GM21529 (cell line): ENCODE measurements at regions not wholly inside any gene's neighbourhood (a gene's known extent, or its start where the extent isn't known, plus 50 kb on each side); places are given as distances from the start of the nearest gene placed in this dataset.

Source experiments
- ATAC-seq: cut with Tn5 transposase; IDR thresholded peaks from one replicate; pipeline ENCODE4 v1.9.1; 2021; ENCODE audit not compliant: unreplicated experiment

- ATAC-seq, result no peak
Observed at GRCh38 chr18:73478191-73478590, 610.4 kb upstream of the NETO1 start.

- ATAC-seq, result no peak
Observed at GRCh38 chr18:73476031-73476430, 608.2 kb upstream of the NETO1 start.

- no peak for ATAC-seq
Observed at GRCh38 chr18:73462092-73462491, 594.3 kb upstream of the NETO1 start.

DNA sequence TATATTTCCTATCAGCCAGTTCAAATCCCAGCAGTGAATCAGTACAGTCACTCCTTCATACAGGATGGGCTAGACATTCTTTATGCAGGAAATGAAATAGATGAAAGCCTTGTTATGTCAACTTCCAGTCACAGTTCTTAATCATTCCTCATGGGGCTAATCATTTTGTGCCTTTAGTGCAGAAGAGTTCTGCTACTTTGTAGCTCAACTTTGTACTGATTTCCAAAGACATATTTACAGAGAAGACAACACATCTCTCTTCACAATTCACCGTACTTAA lies 593.9 kb upstream of the NETO1 start:
- no peak for ATAC-seq

- ATAC-seq, result no peak
Observed at GRCh38 chr18:73461038-73461779, 593.4 kb upstream of the NETO1 start.

DNA sequence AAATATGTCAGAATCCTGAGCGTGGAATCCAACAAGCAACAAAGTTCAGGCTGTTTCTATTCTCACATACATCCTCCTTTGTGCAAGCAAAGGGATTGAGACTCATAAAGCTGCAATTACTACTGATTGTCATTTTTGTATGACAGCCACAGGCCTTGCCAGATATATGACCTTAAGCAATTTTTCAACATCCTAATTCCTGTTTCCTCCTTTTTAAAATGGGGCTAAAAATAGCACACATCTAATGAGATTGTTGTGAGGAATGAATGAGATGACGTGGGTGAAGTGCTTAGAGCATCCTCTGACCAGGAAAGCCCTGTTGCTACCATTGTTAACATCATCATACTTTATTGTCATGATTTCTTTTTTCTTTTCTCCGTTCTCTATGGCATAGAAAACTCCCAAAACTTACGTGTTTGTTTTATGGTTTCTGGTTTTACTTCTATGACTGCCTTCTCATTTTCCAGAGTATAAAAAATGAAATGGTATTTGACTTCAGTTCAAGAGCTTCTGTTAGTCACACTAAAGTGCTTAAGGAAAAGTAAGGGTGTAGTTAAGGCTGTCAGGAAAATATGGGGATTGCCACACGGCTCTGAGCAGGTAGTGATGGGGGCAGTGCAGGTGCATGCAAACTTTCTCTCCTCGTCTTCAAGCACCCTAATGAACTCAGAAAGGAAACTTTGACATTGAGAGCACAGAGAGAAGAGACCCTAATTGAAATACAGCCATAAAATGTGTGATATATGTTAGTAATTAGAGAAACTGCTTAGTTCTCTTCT lies 590.6 kb upstream of the NETO1 start:
- no peak for ATAC-seq

DNA sequence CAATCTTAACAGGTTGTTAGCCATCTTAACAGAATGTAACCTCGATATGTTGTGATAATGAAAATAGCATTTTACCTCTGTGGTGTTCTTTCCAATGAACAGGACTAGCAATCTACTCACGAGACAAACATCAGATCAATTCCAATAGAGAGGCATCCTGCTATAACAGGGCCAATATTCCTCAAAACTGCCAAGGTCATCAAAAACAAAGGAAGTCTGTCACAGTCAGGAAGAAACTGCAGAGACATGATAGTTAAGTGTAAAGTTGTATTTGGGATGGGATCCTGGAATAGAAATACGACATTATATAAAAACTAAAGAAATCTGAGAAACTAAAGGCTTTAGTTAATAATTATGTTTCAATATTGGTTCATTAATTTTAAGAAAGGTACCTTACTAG lies 588.9 kb upstream of the NETO1 start:
- no peak for ATAC-seq

GRCh38 chr18:73452866-73453265 lies 585.1 kb upstream of the NETO1 start:
- no peak for ATAC-seq

DNA sequence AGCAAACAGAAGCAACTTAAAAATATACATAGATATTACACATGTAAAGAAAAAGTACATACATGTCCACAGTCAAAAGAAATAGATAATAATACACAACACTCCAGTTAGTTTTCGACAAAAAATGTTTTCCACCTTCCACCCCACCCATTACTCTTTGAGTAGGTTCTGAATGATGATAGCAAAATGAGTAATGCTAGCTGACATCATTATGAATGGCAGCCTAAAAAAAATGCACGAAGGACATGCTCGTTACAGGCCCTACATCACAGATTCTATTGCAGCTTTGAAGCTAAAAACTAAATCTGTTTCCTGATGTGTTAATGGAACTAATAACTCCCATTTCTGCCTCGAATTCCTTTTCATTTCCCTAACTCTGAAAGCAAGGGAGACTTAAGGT lies 578.7 kb upstream of the NETO1 start:
- no peak for ATAC-seq

DNA sequence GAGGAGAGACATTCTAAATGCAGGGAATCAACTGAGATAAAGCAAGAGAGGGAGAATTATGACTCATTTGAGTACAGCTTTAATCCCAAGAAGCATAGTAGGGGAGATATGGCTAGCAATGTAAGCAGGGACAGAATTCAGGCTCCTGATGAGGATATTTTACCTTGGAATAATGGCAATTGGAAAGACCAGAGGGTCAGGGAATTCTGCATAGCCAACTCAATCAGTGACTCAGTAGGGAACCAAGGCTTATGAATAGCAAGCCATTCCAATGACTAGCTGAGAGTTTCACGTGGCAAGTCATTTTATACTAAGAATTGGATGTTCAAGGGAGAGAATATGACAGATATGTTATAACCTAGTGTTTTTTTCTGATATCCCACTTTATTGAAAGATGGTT lies 563.8 kb upstream of the NETO1 start:
- ATAC-seq, result no peak

- no peak for ATAC-seq
Observed at GRCh38 chr18:73421010-73421409, 553.2 kb upstream of the NETO1 start.

- ATAC-seq, result no peak
Observed at GRCh38 chr18:73419531-73419930, 551.7 kb upstream of the NETO1 start.

- no peak for ATAC-seq
Observed at GRCh38 chr18:73414598-73414997, 546.8 kb upstream of the NETO1 start.

- no peak for ATAC-seq
Observed at GRCh38 chr18:73414069-73414468, 546.3 kb upstream of the NETO1 start.

GRCh38 chr18:73409242-73409641 lies 541.5 kb upstream of the NETO1 start:
- no peak for ATAC-seq

DNA sequence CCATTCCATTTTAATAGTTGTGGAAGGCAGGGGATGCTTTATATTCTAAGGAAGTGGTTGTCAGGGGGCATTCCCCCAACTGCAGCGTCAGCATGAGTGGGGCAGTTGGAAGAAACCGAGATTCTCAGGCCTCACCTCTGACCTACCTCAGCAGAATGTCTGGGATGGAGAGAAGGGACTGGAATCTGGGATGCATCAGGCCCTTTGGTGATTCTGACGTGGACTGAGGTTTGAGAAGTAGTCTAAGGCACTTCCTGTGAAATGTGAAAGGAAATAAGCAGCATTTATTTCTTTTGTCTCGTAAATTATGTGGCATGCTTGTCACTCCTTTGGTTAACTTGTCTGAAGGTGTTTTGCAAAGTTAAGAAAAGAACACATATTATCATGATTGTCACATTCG lies 540.7 kb upstream of the NETO1 start:
- ATAC-seq, result no peak

GRCh38 chr18:73407506-73407905 lies 539.7 kb upstream of the NETO1 start:
- no peak for ATAC-seq

GRCh38 chr18:73384246-73384645 lies 516.5 kb upstream of the NETO1 start:
- no peak for ATAC-seq

- ATAC-seq, result no peak
Observed at GRCh38 chr18:73381699-73382036, 513.9 kb upstream of the NETO1 start.

DNA sequence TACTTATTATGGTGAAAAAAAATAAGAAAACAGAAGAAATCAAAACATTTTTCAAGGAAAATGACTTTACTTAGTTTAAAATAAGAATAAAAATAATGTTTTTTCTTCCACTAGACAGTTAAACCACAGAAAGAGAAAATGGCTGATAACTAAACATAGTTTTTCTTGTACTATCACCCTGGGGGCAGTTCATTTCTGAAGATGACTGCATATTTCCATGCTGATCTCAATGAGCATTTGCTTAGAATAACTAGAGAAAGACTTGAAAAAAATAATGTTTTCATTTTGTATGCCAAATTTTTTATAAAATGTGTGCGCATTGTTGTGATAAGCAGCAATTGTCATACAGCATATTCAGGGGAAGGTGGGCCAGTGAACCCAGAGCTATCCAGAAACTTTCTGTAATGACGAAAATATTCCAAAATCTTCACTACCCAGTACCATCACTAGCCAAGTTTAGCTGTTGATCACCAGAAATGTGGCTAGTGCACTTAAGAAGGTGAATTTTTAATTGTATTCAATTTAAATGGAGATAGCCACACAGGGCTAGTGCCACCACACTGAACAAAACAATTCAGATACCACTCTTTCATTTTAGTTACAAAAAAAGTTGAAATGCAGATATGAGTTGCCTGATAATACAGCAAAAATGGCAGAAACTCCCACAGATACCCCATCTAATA lies 513.4 kb upstream of the NETO1 start:
- no peak for ATAC-seq

DNA sequence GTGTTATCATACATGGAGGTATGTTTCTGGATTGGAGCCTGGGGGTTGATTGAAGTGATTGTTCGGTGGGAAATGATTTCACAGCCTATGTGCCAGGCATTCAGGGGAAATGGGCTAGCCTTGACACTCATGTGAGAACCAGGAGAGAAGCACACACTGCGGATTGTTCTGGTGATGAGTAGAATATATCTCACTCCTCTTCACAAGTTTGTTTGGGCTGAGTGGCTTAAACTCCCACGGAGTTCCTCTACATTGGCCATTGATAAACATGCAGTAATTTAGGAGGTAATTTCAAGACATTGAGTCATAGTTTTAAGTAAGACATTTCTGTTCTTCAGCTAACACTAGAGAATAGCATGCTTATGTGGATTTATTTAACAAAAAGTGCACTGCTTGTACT lies 498.9 kb upstream of the NETO1 start:
- ATAC-seq, result no peak

DNA sequence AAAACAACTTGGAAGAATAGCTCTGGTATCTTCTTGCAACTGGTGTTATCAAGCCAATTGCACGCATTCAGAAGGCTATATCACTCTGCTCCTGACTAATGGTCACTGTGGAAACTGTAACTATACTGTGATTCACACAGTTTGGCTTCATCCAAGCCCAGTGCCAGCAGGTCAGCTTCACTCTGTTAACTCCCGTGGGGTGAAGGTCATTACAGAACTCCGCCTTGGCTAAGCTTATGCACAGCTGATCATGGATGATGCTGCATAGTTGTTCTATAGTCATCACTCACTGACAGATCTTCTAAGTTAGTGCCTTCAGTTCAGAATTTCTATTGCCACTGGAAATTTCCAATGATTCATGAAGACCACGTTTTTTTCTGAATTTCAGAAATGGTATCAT lies 497.2 kb upstream of the NETO1 start:
- ATAC-seq, result no peak
